HG03175 (cell line): ENCODE measurements at regions not wholly inside any gene's neighbourhood (a gene's known extent, or its start where the extent isn't known, plus 50 kb on each side); places are given as distances from the start of the nearest gene placed in this dataset.

Experiments used
- ATAC-seq: cut with Tn5 transposase; IDR thresholded peaks from one replicate; pipeline ENCODE4 v1.9.1; 2021; ENCODE audit warnings: mild to moderate bottlenecking, moderate library complexity; ENCODE audit not compliant: unreplicated experiment

DNA sequence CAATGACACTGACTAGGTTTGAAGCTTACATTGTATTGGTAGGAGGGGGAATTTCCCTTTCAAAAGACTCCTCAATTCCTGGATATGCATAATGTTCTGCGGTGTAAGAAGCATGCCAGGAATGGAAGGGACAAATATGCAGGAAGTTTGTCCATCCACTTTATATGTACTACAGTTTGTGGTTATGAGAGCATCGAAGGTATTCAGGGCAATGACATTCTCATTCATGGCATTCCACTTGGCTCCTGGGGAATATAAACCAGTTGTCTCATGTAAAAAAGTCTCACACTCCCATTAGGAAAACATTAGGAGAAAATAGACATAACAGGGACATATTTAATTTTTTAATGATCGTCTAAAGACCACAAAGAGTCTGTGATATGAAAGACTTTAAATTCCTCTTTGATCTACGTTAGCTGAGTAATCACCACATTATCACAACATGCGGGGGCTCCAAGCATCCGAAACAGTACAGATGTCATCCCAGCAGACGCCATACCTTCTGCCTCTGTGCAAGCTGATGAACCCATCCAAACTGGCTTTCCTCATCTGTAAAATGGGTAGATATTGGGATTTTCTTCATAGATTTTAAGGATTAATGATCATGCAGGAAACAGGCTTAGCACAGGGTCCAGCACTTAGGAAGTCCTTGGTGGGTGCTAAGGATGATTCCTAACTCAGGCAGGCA is 675.3 kb downstream of the INHBA start:
- ATAC-seq, result no peak

DNA sequence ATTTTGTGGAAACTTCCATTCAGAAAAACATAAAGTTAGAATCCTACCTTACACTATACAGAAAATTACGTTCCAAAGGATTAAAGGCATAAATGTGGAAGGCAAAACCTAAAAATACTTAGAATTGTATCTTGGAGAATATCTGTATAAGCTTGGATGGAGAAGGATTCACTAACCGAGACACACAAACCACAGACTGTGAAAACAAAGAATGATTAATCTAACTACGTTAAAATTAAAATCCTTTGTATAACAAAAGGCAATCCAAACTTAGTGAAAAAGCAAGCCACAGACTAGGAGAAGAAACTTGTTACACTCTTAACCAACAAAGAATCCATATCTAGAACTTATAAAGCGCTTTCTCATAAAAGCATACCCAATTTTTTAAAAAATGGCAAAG is 678.8 kb downstream of the INHBA start:
- no peak for ATAC-seq

DNA sequence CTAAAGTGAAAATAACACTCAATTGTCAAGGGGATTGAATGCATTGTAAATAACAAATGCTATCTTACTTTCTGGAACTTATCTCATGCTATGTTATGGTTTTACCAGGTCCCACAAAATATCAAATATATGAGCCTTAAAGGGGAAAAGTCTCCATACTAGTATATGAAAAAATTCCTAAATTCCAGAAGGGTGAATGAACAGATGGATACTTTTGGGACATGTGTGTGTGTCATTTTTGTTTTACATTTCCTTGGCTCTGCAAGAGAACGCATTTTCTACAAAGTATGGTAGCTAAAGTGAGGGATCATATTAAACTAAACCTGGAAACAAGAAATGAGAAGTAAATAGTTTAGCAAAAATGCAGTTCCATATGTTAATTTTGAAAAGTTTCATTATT is 682.8 kb downstream of the INHBA start:
- no peak for ATAC-seq

DNA sequence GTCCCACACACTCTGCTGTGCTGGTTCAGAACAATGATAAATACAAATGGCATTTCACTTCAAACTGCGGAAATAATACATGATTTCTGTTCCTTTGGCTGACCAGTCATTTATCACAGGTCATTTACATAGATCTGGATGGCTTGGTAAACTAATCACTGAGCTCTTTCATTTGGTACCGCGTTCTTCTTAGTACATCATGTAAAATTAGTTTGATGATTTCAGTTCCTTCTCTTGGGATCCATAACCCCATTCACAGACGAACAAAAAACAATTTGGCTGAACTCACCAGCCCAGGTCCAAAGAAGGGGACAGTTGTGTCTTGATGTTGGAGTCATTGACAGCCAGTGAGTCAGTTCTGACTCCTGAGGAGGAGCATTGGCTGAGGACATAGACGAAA is 689.8 kb downstream of the INHBA start:
- no peak for ATAC-seq

DNA sequence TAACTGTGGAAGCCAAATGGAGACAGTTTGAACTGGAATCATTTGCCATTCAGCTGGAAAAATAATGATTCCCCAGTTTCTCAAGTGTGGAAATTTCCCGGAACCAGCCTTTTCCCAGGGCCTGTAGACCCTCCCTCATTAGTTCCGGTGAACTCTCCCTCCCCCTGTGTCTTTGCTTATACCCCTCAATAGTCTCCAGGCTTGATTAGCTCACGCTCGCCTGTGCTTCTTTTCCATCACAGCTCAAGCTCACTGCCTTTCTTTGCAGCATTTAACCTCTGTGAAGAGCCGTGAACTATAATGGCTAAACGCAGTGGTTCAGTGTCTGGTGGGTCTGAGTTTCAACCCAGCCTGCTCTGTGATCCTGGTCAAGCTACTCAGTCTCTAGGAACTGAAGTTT is 690.8 kb downstream of the INHBA start:
- no peak for ATAC-seq

DNA sequence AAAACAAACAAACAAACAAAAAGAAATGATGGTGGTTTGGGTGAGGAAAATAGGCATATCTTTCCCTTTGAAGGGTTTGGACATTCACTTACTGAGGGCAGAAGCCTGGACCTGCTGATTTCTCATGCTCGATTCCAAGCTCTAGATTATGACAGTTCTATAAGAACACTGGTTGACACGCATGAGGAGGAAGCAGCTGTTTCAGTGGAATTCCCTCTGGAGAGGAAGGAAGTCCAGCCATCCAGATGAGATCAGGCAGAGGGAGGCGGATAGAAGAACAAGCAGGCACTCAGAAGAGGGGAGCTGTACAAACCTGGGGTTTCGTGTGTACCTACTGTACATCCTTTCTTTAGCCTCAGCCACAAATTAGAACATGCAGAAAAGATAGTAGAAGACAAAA is 691.9 kb downstream of the INHBA start:
- ATAC-seq, result no peak

DNA sequence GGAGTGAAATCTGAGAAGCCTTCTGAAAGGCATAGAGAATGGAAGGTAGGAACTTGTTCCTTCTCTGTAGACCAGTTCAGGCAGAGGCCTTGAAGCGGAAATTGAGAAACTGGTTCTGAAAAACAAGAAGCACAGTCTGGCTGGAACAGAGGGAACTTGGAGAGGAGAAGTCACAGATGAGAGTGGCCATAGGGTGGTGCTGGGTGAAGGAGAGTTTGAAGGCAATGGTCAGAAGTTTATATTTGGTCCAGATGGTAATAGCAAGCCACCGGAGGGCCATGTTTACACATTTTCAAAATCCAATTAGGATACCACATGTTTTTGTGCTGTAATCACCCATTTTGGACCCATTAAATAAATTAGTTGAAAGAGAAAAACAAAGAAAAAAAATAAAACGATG is 692.5 kb downstream of the INHBA start:
- ATAC-seq, result no peak

DNA sequence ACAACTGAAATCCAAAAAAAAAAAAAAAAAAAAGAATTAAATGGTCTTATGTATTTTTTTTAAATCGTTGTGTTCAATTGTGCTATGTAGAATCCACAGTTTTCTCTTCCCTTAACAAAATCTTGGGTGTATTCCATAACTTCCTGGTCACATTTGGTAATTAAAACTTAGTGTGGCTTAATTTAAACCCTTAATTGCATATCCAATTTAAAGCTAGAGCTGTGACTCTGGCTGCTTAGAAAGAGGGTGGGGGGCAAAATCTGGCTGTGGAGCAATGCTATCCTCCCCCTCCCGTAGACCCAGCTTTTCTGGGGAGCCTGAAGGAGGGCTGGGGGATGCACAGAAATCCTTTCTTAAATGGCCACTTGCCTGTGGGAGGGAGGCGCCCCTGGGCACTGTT is 695.1 kb downstream of the INHBA start:
- no peak for ATAC-seq

DNA sequence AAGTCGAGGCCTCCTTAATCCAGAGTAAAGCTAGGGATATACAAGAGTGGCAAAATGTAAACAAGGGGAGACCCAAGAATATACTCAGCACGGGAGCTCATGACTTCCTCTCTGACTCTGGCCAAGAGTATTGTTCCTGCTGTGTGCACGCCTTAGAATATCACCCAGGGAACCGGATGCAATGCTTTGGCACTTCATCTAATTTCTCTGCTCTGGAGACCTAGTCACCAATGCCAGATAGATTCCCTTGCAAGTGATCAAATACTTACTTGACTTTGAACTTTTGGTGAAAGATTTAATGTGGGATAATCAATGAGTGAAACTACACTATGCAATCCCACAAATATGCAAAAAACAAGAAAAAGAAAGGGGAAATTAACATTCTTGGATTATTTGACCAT is 695.5 kb downstream of the INHBA start:
- no peak for ATAC-seq

DNA sequence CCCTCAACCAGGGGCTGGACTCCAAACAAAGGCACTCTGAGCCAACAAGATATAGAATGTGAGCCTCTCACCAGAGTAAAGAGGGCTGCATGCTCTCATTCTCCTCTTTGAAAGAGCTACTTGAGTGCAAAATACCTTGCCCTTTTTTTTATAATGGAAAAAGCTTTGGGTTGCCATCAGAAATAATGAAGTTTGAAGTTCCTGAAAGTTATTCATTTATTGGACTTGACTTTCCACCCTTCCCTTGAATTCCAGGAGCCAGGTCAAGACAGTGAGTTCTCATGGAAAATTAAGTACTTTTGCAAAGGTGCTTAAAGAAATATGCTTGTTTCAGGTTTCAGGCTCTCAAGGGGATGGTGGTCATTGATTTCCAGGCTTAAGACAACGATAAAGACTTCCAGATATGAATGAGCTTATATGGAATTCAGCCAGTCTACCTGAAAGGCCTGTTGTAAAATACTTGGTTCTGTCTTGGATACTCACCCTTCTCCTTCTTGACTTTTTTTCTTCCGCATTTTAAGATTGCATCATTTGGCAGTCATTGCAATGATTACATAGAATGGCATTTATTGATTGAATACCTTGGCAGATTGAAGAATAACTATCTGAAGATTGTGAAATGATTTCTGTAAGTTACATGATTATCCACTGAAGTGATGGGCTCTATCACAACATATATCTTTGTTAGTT is 696.4 kb downstream of the INHBA start:
- ATAC-seq, result no peak

DNA sequence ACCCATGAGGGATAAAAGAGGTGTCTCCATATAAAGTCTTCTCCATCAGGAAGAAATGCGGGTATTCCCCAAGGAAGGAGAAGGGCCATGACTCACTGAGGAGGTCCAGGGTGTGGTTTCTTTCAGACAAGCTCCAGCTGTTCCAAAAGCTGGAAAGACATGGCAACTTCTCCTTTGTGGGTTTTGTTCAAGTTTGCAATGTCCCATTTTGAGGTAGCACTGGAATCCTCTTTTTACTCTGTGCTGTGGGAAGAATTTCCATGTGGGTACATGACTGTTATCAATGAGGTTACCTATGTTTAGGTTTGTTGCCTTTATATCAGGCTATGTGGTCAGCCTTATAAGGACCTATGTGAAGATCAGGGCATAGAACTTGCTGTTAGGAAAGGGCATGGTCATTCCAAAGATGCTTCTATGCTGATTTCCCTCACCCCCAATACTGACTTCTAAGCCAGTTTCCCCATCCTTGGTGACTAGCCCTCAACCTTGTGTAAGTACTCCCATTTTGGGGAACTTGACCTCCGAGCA is 697.5 kb downstream of the INHBA start:
- ATAC-seq, result no peak

DNA sequence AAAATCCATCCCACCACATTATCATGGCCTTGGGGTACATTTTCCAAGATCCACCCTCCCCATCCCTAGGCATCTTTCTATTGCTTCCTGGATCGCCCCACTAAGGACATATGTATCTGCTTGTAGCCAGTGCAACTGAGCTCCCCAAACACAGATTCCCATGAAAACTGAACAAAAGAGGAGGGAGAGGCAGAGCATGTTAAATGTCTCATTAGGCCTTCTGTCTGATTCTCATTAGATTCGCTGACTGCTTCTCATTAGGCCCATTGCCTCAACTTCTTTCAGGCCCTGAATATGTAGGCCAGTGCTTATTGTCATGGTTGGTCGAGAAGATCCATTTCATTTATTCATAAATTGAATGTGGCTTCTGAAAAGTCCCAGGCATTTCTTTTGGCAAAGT is 698.9 kb downstream of the INHBA start:
- no peak for ATAC-seq

DNA sequence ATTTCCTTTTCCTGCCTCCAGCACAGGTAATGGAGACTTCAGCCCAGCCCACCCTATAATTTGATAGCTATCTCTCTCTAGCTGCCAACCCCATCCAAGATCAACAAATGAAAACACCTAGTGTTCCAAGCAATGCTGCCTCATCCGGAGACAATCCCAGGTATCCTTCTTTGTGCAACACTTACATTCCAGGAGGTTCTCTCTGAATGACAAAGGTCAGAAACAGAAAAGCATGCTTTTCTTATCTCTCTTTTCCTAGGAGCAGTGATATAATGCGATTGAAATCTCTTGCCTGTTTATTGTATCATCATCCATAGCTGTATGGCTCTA is 699.3 kb downstream of the INHBA start:
- ATAC-seq, result no peak

DNA sequence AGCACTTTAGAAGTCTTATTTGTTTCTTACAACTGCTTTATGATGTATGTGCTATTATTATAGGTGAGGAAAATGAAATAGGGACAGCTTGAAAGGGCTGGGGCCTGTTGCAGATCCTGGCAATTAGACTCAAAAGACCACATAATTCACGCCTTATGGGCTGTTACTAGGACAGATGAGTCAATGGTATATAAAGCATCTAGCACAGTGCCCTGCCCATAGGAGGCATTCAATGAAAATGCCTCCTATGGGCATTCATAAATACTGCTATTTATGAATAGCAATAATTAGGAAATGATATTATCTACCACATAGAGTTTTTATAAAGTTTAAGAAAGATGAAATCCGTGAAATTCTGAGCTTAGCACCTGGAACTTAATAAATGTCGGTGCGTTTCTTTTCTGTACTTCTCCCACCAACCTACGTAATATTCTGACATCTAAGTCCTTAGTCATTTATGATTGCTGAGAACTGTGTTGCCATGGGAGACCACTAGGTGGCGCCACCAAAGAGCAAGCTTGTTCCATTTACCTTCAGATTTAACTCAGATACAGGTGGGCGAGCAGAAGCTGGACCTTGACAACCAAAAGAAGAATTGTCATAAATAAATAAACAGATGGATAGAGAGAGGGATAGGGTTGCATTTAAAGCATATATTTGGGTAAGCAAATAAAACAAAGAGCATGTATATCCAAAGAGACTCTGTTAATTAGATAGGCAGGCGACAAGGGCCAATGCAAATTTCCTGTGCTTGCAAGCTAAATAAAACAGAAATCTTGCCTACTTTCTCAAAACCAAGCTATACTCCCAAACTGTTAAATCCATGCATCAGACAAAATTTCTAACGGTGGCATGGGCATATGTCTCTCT is 699.9 kb downstream of the INHBA start:
- ATAC-seq, result peak; percentile 70

DNA sequence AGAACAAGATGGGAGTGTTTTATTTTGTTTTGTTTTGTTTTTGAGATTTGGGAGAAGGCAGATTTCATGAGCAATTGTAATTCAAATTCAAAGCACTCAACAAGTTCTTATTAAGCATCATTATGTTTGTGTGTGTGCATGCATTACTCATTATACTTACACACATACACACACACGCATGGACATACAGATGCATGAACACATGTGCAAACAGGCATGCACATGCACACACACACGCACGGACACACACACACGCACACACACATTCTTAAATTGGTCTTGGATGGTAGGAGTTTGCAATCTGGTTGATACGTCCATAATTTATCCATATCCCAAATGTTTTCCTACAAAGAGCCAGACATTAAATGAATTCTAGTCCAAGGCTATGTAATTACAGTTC is 702.8 kb downstream of the INHBA start:
- no peak for ATAC-seq

DNA sequence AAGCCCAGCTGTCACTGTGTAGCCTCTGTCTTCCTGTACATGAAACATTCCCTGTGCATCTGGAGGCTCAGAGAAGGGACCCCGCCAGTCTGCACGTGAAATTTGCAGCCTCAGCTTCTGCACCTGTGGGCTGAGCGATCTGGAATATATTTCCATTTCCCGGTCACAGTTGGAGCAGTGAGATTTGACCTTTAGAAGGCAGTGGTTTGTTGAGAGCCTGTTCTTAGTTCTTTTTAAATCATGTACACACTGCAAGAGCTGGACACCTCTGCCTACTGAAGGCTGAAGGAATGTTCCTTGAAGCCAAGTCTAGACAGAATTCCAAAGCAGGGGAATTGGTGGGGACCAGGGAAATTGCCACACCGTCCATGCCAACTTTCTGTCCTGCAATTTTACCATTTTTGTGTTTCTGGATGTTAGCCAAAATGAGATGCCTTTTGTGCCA is 706.6 kb downstream of the INHBA start:
- ATAC-seq, result no peak

DNA sequence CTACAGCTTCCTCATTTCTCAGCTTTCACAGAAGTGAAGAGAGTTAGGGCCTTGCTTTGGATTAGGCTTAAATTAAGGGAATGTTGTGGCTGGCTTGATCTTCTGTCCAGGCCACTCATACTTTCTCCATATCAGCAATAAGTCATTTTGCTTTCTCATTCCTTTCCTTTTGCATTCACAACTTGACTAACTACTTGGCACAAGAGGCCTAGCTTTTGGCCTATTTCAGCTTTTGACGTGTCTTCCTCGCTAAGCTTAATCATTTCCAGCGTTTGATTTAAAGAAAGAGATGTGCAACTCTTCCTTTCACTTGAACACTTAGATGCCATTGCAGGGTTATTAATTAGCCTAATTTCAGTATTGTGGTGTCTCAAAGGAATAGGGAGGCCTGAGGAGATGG is 712.0 kb downstream of the INHBA start:
- no peak for ATAC-seq

DNA sequence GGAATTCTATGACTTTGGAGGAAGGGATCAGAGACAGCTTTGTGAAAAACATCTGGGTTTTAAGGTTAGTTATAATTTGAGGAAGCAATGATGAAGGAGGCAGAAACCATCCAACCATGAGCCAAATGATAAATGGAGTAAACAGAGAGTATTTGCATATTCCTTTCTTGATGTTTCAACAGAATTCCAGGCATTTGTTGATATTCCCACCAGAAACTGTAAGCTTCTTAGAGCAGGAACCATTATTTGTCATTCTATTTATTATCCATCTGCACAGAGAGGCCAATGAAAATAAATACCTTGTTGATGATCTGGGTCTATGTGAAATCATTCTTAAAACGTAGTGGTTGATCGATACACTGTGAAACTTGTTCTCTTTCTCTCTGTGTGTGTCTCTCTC is 715.3 kb downstream of the INHBA start:
- ATAC-seq, result no peak

DNA sequence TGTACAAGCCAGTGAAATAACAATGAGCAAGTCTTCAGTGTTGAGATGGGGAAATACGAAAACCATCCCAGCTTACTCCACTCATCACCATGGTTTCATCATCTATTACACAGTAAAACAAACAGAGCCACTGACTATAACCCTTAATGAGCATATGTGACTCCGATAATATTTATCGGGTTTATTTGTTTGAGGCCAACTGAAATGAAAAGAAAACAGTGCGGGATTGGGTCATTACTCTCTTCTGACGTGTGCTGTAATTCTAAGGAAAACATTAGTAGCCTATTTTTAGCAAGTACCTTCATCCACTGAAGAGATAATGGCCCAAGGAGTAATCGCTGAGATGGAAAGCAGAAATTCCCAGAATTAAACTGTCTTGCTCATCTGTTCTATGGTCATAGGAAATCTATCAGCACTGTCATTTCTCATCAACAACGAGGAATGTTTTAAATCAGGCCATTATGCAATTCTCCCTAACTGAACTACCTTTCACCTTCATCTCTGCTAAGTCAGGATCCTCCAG is 716.5 kb downstream of the INHBA start:
- no peak for ATAC-seq

DNA sequence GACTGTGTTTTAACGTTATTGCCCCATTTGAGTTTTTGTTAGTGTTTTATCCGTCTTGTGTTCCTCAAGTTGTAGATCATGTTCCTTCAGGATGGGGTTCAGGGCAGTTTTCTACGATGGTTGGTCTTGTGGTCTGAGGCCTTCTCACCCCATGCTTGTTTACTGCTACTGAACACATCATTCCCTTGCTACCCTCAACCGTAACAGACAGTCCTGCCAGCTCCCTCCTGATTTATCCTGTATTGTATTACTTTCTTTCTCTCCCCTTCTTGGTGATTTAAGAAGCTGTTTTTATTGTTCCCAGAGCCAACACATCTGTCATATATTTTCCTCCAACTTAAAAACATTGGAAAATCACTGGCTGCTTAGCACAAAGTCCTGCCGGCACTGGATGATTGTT is 719.8 kb downstream of the INHBA start:
- ATAC-seq, result no peak

DNA sequence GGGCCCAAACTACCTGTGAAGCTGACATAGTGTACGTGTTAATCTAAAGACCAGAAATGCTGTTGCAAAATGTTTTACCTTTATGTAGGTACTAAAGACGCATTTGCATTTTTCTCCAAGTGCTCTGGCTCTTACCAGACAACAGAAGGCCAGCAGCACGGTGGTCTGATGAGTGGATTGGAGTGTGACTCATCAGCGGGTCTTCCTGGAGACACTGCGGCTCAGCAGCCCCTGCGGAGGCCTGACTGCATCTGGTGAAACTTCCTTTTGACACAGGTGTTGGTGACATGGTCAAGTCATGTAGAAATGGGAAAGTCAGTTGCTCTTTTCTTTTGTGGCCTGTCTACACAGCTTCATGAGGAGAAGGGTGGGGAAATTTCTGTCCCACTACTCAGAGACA is 723.6 kb downstream of the INHBA start:
- no peak for ATAC-seq

DNA sequence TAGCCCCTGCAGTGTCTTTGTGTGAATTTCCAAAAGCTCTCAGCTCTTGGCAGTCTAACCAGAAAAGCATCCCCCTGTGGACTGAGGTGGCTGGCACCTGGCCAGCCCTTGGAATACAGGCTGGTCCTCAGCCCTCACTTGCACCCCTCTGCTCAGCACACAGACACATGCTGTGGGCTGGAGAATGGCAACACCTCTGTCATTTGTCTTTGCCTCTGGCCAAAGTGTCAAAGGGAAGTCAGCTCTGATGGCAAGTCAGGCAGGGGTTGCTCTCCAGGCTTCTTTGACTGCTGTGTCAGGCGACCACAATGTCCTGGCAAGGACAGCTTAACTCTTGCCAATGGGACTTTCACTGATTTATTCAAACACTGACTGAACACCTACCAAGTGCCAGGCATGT is 724.8 kb downstream of the INHBA start:
- no peak for ATAC-seq
